ENCODE measurements at regions not wholly inside any gene's neighbourhood (a gene's known extent, or its start where the extent isn't known, plus 50 kb on each side); places are given as distances from the start of the nearest gene placed in this dataset.

DNA sequence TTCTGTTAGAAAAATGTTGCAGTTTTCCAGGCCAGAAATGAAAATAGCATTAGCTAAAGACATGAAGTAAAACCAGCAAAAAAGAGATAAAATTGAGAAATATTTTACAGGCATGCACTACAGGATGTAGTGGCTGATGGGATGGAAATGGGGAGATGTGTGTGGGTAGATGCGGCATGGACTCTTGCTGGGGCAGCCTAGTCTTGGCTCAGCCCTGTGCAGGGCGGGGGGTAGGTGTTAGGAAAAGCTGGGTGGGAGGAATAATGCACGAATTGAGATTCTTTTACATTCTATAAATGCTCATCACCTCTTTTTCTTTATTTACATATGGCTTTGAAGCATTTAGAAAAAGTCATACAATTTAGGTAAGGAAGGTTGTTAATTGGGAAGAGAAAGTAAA is 334.2 kb downstream of the NUP35 start:
- TF ChIP-seq, protein P1, sequence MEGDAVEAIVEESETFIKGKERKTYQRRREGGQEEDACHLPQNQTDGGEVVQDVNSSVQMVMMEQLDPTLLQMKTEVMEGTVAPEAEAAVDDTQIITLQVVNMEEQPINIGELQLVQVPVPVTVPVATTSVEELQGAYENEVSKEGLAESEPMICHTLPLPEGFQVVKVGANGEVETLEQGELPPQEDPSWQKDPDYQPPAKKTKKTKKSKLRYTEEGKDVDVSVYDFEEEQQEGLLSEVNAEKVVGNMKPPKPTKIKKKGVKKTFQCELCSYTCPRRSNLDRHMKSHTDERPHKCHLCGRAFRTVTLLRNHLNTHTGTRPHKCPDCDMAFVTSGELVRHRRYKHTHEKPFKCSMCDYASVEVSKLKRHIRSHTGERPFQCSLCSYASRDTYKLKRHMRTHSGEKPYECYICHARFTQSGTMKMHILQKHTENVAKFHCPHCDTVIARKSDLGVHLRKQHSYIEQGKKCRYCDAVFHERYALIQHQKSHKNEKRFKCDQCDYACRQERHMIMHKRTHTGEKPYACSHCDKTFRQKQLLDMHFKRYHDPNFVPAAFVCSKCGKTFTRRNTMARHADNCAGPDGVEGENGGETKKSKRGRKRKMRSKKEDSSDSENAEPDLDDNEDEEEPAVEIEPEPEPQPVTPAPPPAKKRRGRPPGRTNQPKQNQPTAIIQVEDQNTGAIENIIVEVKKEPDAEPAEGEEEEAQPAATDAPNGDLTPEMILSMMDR (IDR thresholded peaks at IDR 0.05; ENCODE audit: low read depth, low read length) = no peak
- no peak for DNase-seq (ENCODE audit: low read depth, low spot score)
- no peak overlapping the region for H3K4me3 ChIP-seq (ENCODE audit: low read depth, low read length)
- in situ Hi-C loops (cut with HindIII; ENCODE audit: low sequenced_read_pairs) = no loop called here

DNA sequence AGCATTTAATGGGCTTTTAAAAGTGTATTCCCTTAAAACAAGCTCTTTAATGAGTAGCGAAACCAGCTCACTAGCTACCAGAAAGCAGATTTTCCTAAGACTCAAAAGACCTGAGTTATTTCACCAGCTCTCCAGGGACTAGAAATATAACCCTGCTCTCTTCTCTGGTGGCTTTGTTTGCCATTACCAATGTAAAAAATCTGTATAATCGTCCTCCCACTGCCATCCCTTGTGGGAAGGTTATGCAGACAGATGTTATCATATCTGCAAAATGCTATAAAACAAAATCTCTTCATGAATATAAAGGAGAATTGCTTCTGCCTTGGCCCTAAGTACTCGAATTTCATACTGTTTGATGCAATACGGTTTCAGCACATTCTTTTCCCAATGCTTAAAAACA is 335.2 kb downstream of the NUP35 start:
- TF ChIP-seq, protein P1 (IDR thresholded peaks at IDR 0.05; ENCODE audit: low read depth, low read length) = no peak
- no peak overlapping the region for H3K4me3 ChIP-seq (ENCODE audit: low read depth, low read length)
- no peak for DNase-seq (ENCODE audit: low read depth, low spot score)
- in situ Hi-C loops (cut with HindIII; ENCODE audit: low sequenced_read_pairs) = no loop called here

DNA sequence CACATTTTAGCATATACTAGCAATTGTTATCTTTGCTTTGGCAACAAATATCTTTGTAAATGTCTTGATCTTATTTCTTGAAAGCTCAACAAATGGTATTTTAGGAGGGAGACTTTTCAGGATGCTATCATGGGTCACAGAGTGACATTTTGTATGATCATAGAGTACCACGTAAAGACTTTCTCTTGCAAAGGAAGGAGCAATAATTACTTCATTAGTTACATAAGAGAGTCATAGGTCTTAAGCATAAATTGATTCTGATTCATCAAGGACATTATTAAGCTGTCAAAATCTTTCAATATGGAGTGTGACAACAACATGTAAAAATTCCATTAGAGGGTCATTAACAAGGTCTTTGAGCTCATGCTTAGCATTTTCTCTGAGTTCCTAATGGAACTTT is 339.6 kb downstream of the NUP35 start:
- in situ Hi-C loops (cut with HindIII; ENCODE audit: low sequenced_read_pairs) = no loop called here
- no peak for DNase-seq (ENCODE audit: low read depth, low spot score)
- H3K4me3 ChIP-seq (ENCODE audit: low read depth, low read length) = no peak overlapping the region
- TF ChIP-seq, protein P1 (IDR thresholded peaks at IDR 0.05; ENCODE audit: low read depth, low read length) = no peak

DNA sequence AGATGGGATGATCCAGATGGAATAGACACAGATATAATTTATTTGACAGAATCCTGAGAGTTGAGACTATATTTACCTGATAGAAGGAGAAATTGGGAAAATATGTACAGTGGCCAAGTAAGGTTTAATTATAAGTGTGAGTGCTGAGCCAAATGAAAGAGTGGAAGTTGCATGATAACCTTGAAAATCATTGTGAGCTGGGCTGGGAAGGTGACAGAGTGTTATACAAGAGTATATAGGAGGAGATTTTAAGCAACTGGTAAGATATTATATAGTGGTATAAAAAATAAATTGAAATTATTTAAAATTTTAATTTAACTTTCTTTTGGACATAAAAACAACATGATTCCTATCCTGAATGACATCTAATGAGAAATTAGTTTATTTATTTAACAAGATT is 340.8 kb downstream of the NUP35 start:
- DNase-seq (ENCODE audit: low read depth, low spot score) = no peak
- no peak overlapping the region for H3K4me3 ChIP-seq (ENCODE audit: low read depth, low read length)
- in situ Hi-C loops (cut with HindIII; ENCODE audit: low sequenced_read_pairs) = no loop called here
- TF ChIP-seq, protein P1 (IDR thresholded peaks at IDR 0.05; ENCODE audit: low read depth, low read length) = no peak

DNA sequence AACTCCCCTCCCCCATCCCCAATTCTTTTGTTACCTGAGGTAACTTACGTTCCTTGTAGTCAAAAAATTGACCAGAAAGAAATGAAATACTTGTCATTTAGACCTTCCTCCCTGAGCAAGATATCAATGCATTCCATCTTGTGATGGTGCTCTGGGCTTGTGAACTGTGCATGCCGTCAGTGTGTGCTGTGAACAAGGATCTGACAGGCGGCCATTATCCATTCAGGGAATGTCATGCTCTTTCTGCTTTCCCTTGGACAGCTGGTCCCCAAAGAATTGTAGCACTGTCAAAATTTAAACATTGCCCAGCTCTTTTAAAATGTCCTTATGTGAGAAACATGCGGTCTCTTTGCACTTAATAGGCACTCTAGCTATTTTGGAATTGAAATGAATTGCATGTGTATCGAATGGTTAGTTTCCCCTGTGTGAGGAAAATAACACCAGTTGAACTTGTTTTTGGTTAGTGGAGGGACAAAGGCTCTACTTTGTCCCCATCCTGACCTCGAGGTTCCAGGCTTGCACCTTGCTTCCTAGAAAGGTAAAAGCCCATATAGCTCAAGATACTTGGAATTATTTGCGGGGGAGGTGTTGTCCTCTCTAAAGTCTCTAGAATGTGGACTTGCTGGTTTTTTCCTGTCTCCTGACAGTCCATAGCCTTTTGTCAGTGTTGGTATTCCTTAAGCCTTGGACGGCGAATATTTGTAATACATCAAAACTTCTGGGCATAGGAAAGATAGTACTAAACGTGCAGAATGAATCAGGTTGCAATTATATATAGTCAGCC is 350.9 kb downstream of the NUP35 start:
- TF ChIP-seq, protein P1 (IDR thresholded peaks at IDR 0.05; ENCODE audit: low read depth, low read length) = no peak
- in situ Hi-C loops (cut with HindIII; ENCODE audit: low sequenced_read_pairs) = no loop called here
- no peak for DNase-seq (ENCODE audit: low read depth, low spot score)
- no peak overlapping the region for H3K4me3 ChIP-seq (ENCODE audit: low read depth, low read length)

DNA sequence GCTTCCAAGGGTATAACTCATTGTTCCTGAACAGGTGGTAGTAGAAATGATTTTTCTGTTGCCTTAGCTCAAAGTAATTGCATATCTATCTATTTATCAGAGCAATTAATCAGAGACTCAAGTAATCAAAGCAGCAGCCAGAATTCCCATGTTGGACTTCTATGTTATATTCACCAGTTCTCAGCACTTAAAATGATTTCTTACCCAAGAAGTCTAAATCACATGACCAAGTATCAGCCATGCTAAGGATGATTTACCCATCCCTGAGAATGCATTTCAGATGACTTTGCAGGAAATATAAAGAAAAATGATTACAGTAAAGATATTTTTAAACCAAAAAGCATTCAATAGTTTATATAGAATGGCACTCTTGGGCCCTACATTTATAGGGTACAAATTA is 352.2 kb downstream of the NUP35 start:
- H3K4me3 ChIP-seq (ENCODE audit: low read depth, low read length) = no peak overlapping the region
- in situ Hi-C loops (cut with HindIII; ENCODE audit: low sequenced_read_pairs) = no loop called here
- no peak for DNase-seq (ENCODE audit: low read depth, low spot score)
- TF ChIP-seq, protein P1 (IDR thresholded peaks at IDR 0.05; ENCODE audit: low read depth, low read length) = no peak
